RWPE2 (cell line): ENCODE measurements at regions not wholly inside any gene's neighbourhood (a gene's known extent, or its start where the extent isn't known, plus 50 kb on each side); places are given as distances from the start of the nearest gene placed in this dataset.
A peak's percentile ranks its signal among the peaks of the same experiment; 100 is the strongest.

Experiments
- ATAC-seq: fragments of 200-7000 bp; cut with Tn5 transposase; 3 replicates; pipeline ENCODE4 v1.9.1; 2021; ENCODE audit warnings: low read depth
- DNase-seq: peaks from one replicate; pipeline ENCODE4 v3.0.0-alpha.2; 2020; ENCODE audit warnings: low spot score
- H3K27ac ChIP-seq: fragments of 450-650 bp; 2 replicates; pipeline ENCODE4 v1.5.1; 2017; ENCODE audit warnings: mild to moderate bottlenecking; ENCODE audit not compliant: poor library complexity, severe bottlenecking
- H3K27me3 ChIP-seq: fragments of 250-450 bp; sonication (Bioruptor Pico); 2 replicates; pipeline ENCODE4 v1.5.1; 2021; ENCODE audit warnings: mild to moderate bottlenecking, moderate library complexity; ENCODE audit not compliant: insufficient read depth, poor library complexity, severe bottlenecking
- H3K36me3 ChIP-seq: fragments of 250-450 bp; sonication (Bioruptor Pico); 2 replicates; pipeline ENCODE4 v1.5.1; 2020; ENCODE audit warnings: low read depth, mild to moderate bottlenecking, moderate library complexity
- H3K4me1 ChIP-seq: fragments of 250-450 bp; sonication (Bioruptor Pico); 2 replicates; pipeline ENCODE4 v1.5.1; 2021; ENCODE audit warnings: mild to moderate bottlenecking, moderate library complexity; ENCODE audit not compliant: insufficient read depth, poor library complexity, severe bottlenecking
- H3K4me3 ChIP-seq: fragments of 250-450 bp; sonication (Bioruptor Pico); 2 replicates; pipeline ENCODE4 v1.5.1; 2021; ENCODE audit warnings: mild to moderate bottlenecking, moderate library complexity; ENCODE audit not compliant: severe bottlenecking
- H3K9me3 ChIP-seq: fragments of 250-450 bp; sonication (Bioruptor Pico); 2 replicates; pipeline ENCODE4 v1.5.1; 2021; ENCODE audit warnings: mild to moderate bottlenecking, moderate library complexity; ENCODE audit not compliant: severe bottlenecking
- TF ChIP-seq, protein P1 (sequence below): fragments of 450-650 bp; IDR thresholded peaks from one replicate; pipeline ENCODE4 v1.5.1; 2017; ENCODE audit warnings: mild to moderate bottlenecking, moderate library complexity; ENCODE audit not compliant: poor library complexity, severe bottlenecking

DNA sequence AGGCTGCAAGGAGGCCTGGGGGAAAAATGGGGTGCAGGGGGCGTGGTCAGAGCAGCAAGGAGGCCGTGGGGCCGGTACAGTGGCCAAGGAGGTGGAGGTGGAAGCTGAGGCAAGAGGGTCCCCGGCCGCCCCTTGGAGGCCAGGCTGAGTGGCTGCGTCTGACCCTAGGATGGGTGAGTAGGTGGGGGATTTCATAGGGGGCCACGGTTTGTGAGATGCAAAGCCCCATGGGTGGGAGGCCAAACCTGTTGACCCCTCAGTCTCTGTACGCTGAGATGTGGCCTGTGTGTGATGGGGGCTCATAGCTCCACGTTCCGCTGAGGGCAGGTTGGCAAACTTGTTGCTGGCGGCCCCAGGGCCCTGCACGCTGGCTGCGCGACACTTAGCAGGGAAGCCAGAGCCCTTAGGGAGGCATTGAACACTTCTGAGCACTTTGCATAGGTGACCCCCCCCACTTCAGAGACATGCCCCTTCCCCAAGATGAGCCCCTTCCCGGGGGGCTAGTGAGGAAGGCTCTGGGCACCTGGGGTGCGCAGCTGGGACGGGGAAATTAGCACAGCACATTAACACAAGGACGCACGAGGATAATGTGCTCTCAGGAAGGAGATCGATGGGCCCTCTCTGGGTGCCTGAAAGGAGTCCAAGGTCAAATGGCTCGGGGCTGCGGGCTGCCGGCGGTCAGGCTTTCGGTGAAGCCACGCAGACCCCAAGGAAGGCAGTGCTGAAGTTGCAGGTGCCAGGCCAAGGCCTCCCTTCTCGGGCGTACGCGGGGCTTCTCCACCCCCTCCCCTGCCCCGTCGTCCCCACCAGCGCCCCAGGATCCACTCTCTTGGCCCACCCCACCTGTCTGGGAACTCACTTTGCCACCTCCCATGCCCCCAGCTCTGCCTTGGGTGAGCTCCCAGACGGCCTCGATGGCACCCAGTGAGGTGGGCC is 107.4 kb downstream of the HMX1 start:
- H3K4me3 ChIP-seq = no peak overlapping the region
- DNase-seq (peak; percentile 39), ATAC-seq (no peak)
- no peaks in the 10 kb centered on the region for H3K9me3 ChIP-seq
- no peaks in the 10 kb centered on the region for H3K36me3 ChIP-seq
- no peaks in the 10 kb centered on the region for H3K4me1 ChIP-seq
- TF ChIP-seq, protein P1, sequence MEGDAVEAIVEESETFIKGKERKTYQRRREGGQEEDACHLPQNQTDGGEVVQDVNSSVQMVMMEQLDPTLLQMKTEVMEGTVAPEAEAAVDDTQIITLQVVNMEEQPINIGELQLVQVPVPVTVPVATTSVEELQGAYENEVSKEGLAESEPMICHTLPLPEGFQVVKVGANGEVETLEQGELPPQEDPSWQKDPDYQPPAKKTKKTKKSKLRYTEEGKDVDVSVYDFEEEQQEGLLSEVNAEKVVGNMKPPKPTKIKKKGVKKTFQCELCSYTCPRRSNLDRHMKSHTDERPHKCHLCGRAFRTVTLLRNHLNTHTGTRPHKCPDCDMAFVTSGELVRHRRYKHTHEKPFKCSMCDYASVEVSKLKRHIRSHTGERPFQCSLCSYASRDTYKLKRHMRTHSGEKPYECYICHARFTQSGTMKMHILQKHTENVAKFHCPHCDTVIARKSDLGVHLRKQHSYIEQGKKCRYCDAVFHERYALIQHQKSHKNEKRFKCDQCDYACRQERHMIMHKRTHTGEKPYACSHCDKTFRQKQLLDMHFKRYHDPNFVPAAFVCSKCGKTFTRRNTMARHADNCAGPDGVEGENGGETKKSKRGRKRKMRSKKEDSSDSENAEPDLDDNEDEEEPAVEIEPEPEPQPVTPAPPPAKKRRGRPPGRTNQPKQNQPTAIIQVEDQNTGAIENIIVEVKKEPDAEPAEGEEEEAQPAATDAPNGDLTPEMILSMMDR = no peak
- H3K27me3 ChIP-seq = peaks cover 17% of the 10 kb centered on the region
- H3K27ac ChIP-seq = no peak overlapping the region

DNA sequence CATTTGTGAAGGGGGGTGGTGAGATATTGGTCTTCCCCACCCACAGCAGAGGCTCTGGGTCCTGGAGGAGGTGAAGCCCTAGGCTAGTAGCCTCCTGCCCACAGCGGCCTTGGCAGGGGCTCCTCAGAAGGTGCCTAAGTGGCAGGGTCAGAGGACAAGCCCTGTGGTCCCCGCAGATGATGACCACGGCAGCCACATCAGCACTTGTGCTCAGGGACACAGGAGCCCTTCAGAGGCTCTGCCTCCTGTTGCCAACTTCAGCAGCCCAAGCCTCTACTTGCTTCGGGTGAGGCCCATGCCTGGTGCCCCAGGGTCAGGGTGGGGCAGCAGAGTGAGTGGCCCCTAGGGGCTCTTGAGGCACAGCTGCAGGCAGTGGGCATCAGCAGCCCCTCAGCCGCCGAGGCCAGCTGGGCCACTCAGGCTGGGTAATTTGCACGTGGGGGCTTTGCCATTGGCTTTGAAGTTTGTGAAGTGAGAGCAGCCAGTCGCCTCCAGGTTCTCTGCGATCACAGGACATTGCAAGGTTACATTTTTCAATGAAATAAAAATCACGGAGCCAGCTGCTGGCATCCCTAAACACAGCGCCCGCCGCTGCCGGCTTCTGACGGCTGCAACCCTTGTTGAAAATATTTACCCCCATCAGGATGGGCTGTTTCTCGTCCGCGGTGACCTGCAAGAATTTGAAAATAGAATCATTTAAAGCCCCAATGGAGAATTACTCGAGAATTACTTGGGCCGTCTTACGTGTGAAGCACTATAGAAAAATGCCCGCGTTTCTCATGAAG is 108.5 kb downstream of the HMX1 start:
- DNase-seq (peak; percentile 28), ATAC-seq (no peak)
- H3K4me1 ChIP-seq = no peaks in the 10 kb centered on the region
- H3K9me3 ChIP-seq = no peaks in the 10 kb centered on the region
- no peak overlapping the region for H3K27ac ChIP-seq
- TF ChIP-seq, protein P1 = no peak
- H3K36me3 ChIP-seq = no peaks in the 10 kb centered on the region
- H3K27me3 ChIP-seq = peaks cover 17% of the 10 kb centered on the region
- H3K4me3 ChIP-seq = no peak overlapping the region

DNA sequence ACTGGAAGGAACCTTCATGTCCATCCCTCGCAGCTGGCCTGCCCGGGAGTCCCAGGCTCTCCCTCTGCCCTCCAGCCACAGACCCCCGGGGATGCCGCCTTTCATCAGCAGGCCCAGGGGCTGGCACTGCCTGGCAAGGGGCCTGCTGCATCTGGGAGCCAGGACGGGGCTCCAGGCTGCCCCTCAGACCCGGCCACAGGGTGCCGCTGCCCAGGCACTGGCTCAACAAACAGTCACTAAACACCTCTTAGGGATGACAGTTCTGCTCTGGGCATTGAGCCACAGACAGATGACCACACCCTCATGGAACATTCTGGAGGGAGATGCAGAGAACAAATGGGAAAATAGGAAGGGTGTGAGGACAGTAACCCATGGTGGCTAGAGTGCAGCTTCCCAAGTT is 109.3 kb downstream of the HMX1 start:
- DNase-seq (peak; percentile 44), ATAC-seq (no peak)
- Histone ChIP-seq H3K9me3 (no peaks in the 10 kb centered on the region), H3K4me3 (no peak overlapping the region), H3K27me3 (peaks cover 16% of the 10 kb centered on the region), H3K36me3 (no peaks in the 10 kb centered on the region), H3K27ac (no peak overlapping the region), H3K4me1 (no peaks in the 10 kb centered on the region)
- TF ChIP-seq, protein P1 = no peak

DNA sequence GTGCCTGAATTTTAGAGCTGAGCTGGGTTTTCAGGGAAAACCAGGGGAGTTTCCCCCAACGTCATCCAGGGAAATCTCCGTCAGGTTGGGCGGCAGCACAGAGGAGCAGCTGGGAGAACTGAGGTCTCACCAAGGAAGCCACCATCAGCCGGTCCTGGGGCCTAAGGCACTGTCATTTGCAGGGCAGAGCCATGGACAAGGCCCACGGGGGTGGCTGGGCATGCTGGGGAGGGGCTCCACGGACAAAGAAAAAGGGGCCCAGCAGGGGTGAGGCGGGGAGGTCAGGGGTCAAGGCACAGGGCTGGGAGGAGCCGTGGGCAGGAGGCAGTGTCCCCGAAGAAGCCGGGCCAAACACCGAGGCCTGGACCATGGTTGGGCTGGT is 109.8 kb downstream of the HMX1 start:
- no peaks in the 10 kb centered on the region for H3K9me3 ChIP-seq
- DNase-seq (peak; percentile 42), ATAC-seq (no peak)
- H3K27ac ChIP-seq = no peak overlapping the region
- no peaks in the 10 kb centered on the region for H3K4me1 ChIP-seq
- no peak overlapping the region for H3K4me3 ChIP-seq
- H3K27me3 ChIP-seq = peaks cover 11% of the 10 kb centered on the region
- TF ChIP-seq, protein P1 = no peak
- no peaks in the 10 kb centered on the region for H3K36me3 ChIP-seq
